ENCODE measurements at regions not wholly inside any gene's neighbourhood (a gene's known extent, or its start where the extent isn't known, plus 50 kb on each side); places are given as distances from the start of the nearest gene placed in this dataset.

- H2BK15ac ChIP-seq (replicated peaks; ENCODE audit: low read depth), result no peak overlapping the region
- H3K4me2 ChIP-seq (ENCODE audit: low read length), result no peak overlapping the region
- no peak overlapping the region for H3K9ac ChIP-seq (ENCODE audit: low read length)
- no CpG with 5 or more reads among the region's 2 CpGs for WGBS (ENCODE audit: extremely low coverage, insufficient coverage, low lambda C conversion rate)
- H2BK5ac ChIP-seq (ENCODE audit: low read length), result no peak overlapping the region
- H3K27me3 ChIP-seq (ENCODE audit: insufficient read depth, low read length, poor library complexity), result no peaks in the 10 kb centered on the region
- no peak overlapping the region for H3K56ac ChIP-seq (ENCODE audit: low read length)
- H3K36me3 ChIP-seq (ENCODE audit: control insufficient read depth, insufficient read depth, low read length), result no peaks in the 10 kb centered on the region
- H3K4me1 ChIP-seq (ENCODE audit: control insufficient read depth, low read depth, low read length), result no peaks in the 10 kb centered on the region
- H4K5ac ChIP-seq (ENCODE audit: low read length), result no peak overlapping the region
- no peak overlapping the region for H3K18ac ChIP-seq (ENCODE audit: low read length)
- H3K4me3 ChIP-seq (ENCODE audit: low read length), result no peak overlapping the region
- H2AK5ac ChIP-seq (ENCODE audit: low read length), result no peak overlapping the region
- H3K4ac ChIP-seq (ENCODE audit: low read depth, low read length), result no peak overlapping the region
- no peak for DNase-seq
- H4K8ac ChIP-seq (ENCODE audit: low read depth, low read length), result no peak overlapping the region
- no peak overlapping the region for H3K27ac ChIP-seq (ENCODE audit: low read depth, low read length)
- H2BK120ac ChIP-seq (ENCODE audit: low read depth, low read length), result no peak overlapping the region
- H3K79me1 ChIP-seq (ENCODE audit: low read length), result no peaks in the 10 kb centered on the region
- no peaks in the 10 kb centered on the region for H3K79me2 ChIP-seq (ENCODE audit: control insufficient read depth, insufficient read depth, low read length)
- no peak overlapping the region for H3K23ac ChIP-seq (ENCODE audit: low read length)
Measured at GRCh38 chr6:111995404-111995803, 58.5 kb upstream of the CCN6 start.

- H3K4me3 ChIP-seq (ENCODE audit: low read length), result no peak overlapping the region
- H3K27ac ChIP-seq (ENCODE audit: low read depth, low read length), result no peak overlapping the region
- no peak overlapping the region for H4K8ac ChIP-seq (ENCODE audit: low read depth, low read length)
- no peak overlapping the region for H2BK120ac ChIP-seq (ENCODE audit: low read depth, low read length)
- no peak overlapping the region for H3K4me2 ChIP-seq (ENCODE audit: low read length)
- no peak overlapping the region for H2AK5ac ChIP-seq (ENCODE audit: low read length)
- no peak for DNase-seq
- no peaks in the 10 kb centered on the region for H3K79me1 ChIP-seq (ENCODE audit: low read length)
- no CpG with 5 or more reads among the region's 17 CpGs for WGBS (ENCODE audit: extremely low coverage, insufficient coverage, low lambda C conversion rate)
- no peak overlapping the region for H4K5ac ChIP-seq (ENCODE audit: low read length)
- no peaks in the 10 kb centered on the region for H3K4me1 ChIP-seq (ENCODE audit: control insufficient read depth, low read depth, low read length)
- no peak overlapping the region for H3K9ac ChIP-seq (ENCODE audit: low read length)
- no peak overlapping the region for H3K56ac ChIP-seq (ENCODE audit: low read length)
- no peak overlapping the region for H3K4ac ChIP-seq (ENCODE audit: low read depth, low read length)
- H2BK5ac ChIP-seq (ENCODE audit: low read length), result no peak overlapping the region
- H2BK15ac ChIP-seq (replicated peaks; ENCODE audit: low read depth), result no peak overlapping the region
- no peaks in the 10 kb centered on the region for H3K79me2 ChIP-seq (ENCODE audit: control insufficient read depth, insufficient read depth, low read length)
- H3K27me3 ChIP-seq (ENCODE audit: insufficient read depth, low read length, poor library complexity), result no peaks in the 10 kb centered on the region
- H3K18ac ChIP-seq (ENCODE audit: low read length), result no peak overlapping the region
- H3K23ac ChIP-seq (ENCODE audit: low read length), result no peak overlapping the region
- H3K36me3 ChIP-seq (ENCODE audit: control insufficient read depth, insufficient read depth, low read length), result no peaks in the 10 kb centered on the region
Measured at GRCh38 chr6:111996144-111996865, 57.6 kb upstream of the CCN6 start.

GRCh38 chr6:111997078-111997852 lies 56.6 kb upstream of the CCN6 start:
- Histone ChIP-seq H4K8ac (ENCODE audit: low read depth, low read length) (no peak overlapping the region), H3K27me3 (ENCODE audit: insufficient read depth, low read length, poor library complexity) (no peaks in the 10 kb centered on the region), H3K18ac (ENCODE audit: low read length) (no peak overlapping the region), H2AK5ac (ENCODE audit: low read length) (no peak overlapping the region), H3K79me2 (ENCODE audit: control insufficient read depth, insufficient read depth, low read length) (no peaks in the 10 kb centered on the region), H2BK15ac (replicated peaks; ENCODE audit: low read depth) (no peak overlapping the region), H3K56ac (ENCODE audit: low read length) (no peak overlapping the region), H3K4me1 (ENCODE audit: control insufficient read depth, low read depth, low read length) (no peaks in the 10 kb centered on the region), H3K79me1 (ENCODE audit: low read length) (no peaks in the 10 kb centered on the region), H3K4ac (ENCODE audit: low read depth, low read length) (no peak overlapping the region), H2BK120ac (ENCODE audit: low read depth, low read length) (no peak overlapping the region), H3K23ac (ENCODE audit: low read length) (no peak overlapping the region), H2BK5ac (ENCODE audit: low read length) (no peak overlapping the region), H3K27ac (ENCODE audit: low read depth, low read length) (no peak overlapping the region), H4K5ac (ENCODE audit: low read length) (no peak overlapping the region), H3K36me3 (ENCODE audit: control insufficient read depth, insufficient read depth, low read length) (no peaks in the 10 kb centered on the region), H3K4me3 (ENCODE audit: low read length) (no peak overlapping the region), H3K9ac (ENCODE audit: low read length) (no peak overlapping the region), H3K4me2 (ENCODE audit: low read length) (no peak overlapping the region)
- WGBS (ENCODE audit: extremely low coverage, insufficient coverage, low lambda C conversion rate), result no CpG with 5 or more reads among the region's 23 CpGs
- peak; percentile 87 for DNase-seq

GRCh38 chr6:111997853-111998208 lies 56.1 kb upstream of the CCN6 start:
- Histone ChIP-seq H4K5ac (ENCODE audit: low read length) (no peak overlapping the region), H4K8ac (ENCODE audit: low read depth, low read length) (no peak overlapping the region), H3K27me3 (ENCODE audit: insufficient read depth, low read length, poor library complexity) (no peaks in the 10 kb centered on the region), H2BK5ac (ENCODE audit: low read length) (no peak overlapping the region), H3K9ac (ENCODE audit: low read length) (no peak overlapping the region), H3K4me3 (ENCODE audit: low read length) (no peak overlapping the region), H2BK120ac (ENCODE audit: low read depth, low read length) (no peak overlapping the region), H3K4me1 (ENCODE audit: control insufficient read depth, low read depth, low read length) (no peaks in the 10 kb centered on the region), H3K4me2 (ENCODE audit: low read length) (no peak overlapping the region), H3K79me1 (ENCODE audit: low read length) (no peaks in the 10 kb centered on the region), H3K18ac (ENCODE audit: low read length) (no peak overlapping the region), H3K79me2 (ENCODE audit: control insufficient read depth, insufficient read depth, low read length) (no peaks in the 10 kb centered on the region), H3K27ac (ENCODE audit: low read depth, low read length) (no peak overlapping the region), H3K4ac (ENCODE audit: low read depth, low read length) (no peak overlapping the region), H3K23ac (ENCODE audit: low read length) (no peak overlapping the region), H3K36me3 (ENCODE audit: control insufficient read depth, insufficient read depth, low read length) (no peaks in the 10 kb centered on the region), H2AK5ac (ENCODE audit: low read length) (no peak overlapping the region), H3K56ac (ENCODE audit: low read length) (no peak overlapping the region), H2BK15ac (replicated peaks; ENCODE audit: low read depth) (no peak overlapping the region)
- no peak for DNase-seq
- WGBS (ENCODE audit: extremely low coverage, insufficient coverage, low lambda C conversion rate), result no CpG with 5 or more reads among the region's 6 CpGs

- Histone ChIP-seq H2AK5ac (ENCODE audit: low read length) (no peak overlapping the region), H3K18ac (ENCODE audit: low read length) (no peak overlapping the region), H3K4me2 (ENCODE audit: low read length) (no peak overlapping the region), H4K5ac (ENCODE audit: low read length) (no peak overlapping the region), H3K27me3 (ENCODE audit: insufficient read depth, low read length, poor library complexity) (no peaks in the 10 kb centered on the region), H2BK15ac (replicated peaks; ENCODE audit: low read depth) (no peak overlapping the region), H3K79me1 (ENCODE audit: low read length) (no peaks in the 10 kb centered on the region), H3K4me1 (ENCODE audit: control insufficient read depth, low read depth, low read length) (no peaks in the 10 kb centered on the region), H3K36me3 (ENCODE audit: control insufficient read depth, insufficient read depth, low read length) (no peaks in the 10 kb centered on the region), H3K79me2 (ENCODE audit: control insufficient read depth, insufficient read depth, low read length) (no peaks in the 10 kb centered on the region), H3K27ac (ENCODE audit: low read depth, low read length) (no peak overlapping the region), H3K4ac (ENCODE audit: low read depth, low read length) (no peak overlapping the region), H4K8ac (ENCODE audit: low read depth, low read length) (no peak overlapping the region), H3K4me3 (ENCODE audit: low read length) (no peak overlapping the region), H3K9ac (ENCODE audit: low read length) (no peak overlapping the region), H3K56ac (ENCODE audit: low read length) (no peak overlapping the region), H3K23ac (ENCODE audit: low read length) (no peak overlapping the region), H2BK5ac (ENCODE audit: low read length) (no peak overlapping the region), H2BK120ac (ENCODE audit: low read depth, low read length) (no peak overlapping the region)
- no peak for DNase-seq
- no CpG with 5 or more reads among the region's 1 CpG for WGBS (ENCODE audit: extremely low coverage, insufficient coverage, low lambda C conversion rate)
Measured at GRCh38 chr6:112002307-112002706, 51.6 kb upstream of the CCN6 start.

All from mesendoderm (in vitro differentiated cells).